HG03442 (cell line): ENCODE measurements at regions not wholly inside any gene's neighbourhood (a gene's known extent, or its start where the extent isn't known, plus 50 kb on each side); places are given as distances from the start of the nearest gene placed in this dataset.

Experiments used
- ATAC-seq: cut with Tn5 transposase; IDR thresholded peaks from one replicate; pipeline ENCODE4 v1.9.1; 2021; ENCODE audit warnings: mild to moderate bottlenecking, moderate library complexity; ENCODE audit not compliant: unreplicated experiment

- no peak for ATAC-seq
Measured at GRCh38 chr2:49262801-49263560, 108.7 kb upstream of the FSHR start.

DNA sequence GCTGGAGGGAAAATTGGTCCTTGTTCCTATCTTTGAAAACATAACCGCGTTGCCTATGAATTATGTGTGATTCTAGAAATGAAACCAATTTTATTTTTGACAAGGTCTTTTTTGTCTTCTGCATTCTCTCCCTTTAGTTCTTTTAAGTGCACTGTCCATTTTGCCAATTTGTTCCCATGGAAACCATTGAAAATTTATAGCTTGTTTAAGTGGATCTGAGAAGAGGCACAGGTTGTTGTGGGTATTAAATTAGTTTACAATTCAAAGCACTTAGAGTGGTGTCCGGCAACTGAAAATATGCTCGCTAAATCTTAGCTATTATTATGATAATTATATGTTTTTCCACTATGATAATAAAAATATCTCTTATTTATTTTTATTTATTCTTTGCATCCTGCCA, 107.5 kb upstream of the FSHR start:
- no peak for ATAC-seq

- no peak for ATAC-seq
Measured at GRCh38 chr2:49260979-49261538, 106.7 kb upstream of the FSHR start.

- no peak for ATAC-seq
Measured at GRCh38 chr2:49259926-49260325, 105.6 kb upstream of the FSHR start.

- no peak for ATAC-seq
Measured at GRCh38 chr2:49255409-49255971, 101.2 kb upstream of the FSHR start.

- no peak for ATAC-seq
Measured at GRCh38 chr2:49254401-49254800, 100.1 kb upstream of the FSHR start.

GRCh38 chr2:49251766-49252165, 97.5 kb upstream of the FSHR start:
- no peak for ATAC-seq

- ATAC-seq = no peak
Measured at GRCh38 chr2:49251251-49251650, 96.9 kb upstream of the FSHR start.

DNA sequence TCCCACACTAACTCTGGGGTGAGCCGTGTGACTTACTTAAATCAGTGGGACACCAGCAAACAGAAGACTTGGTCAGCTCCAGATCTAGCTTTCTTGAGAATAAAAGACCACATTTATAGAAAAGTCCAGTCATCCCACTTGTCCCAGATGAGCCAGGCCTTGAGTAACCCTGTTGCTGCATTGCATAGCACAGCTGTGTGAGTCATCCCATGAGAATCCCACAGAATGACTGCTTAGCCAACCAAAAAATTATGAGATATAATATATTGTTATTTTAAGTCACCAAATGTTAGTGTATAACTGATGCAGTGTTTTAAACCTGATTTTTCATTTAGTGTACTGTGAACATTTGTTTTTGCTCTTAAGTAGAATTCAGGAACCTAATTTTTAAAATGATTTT, 94.2 kb upstream of the FSHR start:
- ATAC-seq = no peak

GRCh38 chr2:49241991-49242390, 87.7 kb upstream of the FSHR start:
- ATAC-seq = no peak

GRCh38 chr2:49241501-49241900, 87.2 kb upstream of the FSHR start:
- ATAC-seq = no peak

DNA sequence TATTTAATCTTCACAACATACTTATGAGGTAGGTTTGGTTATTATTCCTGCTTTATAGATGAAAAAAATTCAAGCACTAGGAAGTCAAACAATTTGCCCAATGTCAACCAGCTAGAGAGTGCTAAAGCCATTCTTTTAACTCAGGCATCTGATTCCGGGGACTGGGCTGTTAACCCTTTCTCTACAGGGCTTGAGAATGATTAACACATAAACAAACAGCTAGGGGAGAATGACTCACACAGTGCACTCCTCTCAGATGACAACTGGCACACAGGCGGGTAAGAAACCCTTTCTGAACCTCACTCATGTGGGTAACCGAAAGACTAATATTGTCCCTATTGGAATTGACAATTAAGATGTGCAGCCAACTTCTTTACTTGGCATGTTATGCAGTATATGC, 86.3 kb upstream of the FSHR start:
- no peak for ATAC-seq

GRCh38 chr2:49238604-49238960, 84.3 kb upstream of the FSHR start:
- ATAC-seq = no peak

- ATAC-seq = no peak
Measured at GRCh38 chr2:49237867-49238603, 83.7 kb upstream of the FSHR start.

GRCh38 chr2:49236316-49236715, 82.0 kb upstream of the FSHR start:
- no peak for ATAC-seq

- ATAC-seq = no peak
Measured at GRCh38 chr2:49226360-49226759, 72.0 kb upstream of the FSHR start.

DNA sequence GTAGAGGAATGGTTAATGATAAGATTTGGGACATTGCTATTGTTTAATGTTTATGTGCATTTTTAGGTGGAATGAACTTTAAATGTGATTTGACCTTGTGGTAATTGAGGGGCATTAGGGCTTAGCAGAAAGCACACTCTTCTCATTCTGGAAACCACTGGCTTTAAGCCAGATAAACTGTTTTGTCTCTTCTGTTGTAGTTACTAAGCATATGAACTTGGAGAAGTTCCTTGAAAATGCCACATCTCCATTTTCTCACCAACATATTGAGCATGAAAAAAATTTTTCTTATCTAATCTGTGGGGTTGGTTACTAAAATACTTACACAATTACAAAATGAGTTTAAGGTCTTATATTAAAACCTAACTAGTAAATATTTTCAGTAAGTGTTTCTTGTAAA, 70.8 kb upstream of the FSHR start:
- no peak for ATAC-seq

DNA sequence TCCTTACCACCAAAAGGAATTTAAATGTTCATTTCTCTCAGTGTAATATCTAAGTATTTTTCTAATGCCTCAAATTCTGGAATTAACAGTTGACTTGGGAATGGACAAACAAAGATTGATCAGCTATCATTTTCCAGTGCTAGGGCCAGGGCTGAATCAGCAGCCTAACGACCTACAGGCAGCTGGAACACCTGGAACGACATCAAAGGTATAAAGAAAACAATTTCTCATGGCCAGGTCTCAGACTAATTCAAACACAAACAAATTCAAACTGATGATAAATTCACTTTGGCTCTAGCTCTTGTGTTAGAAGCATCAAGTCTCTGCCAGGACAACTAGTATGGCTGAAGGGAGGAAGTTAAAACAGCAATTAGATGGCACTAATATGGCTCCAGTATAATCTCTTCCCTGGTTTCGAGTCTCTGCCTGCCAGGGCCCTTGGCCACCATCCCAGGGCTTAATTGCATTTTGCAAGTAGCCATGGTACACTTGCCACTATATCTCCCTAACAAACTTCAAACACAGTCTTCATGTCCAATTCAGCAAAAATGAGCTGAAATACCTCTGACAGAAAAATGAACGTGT, 70.2 kb upstream of the FSHR start:
- ATAC-seq = no peak

GRCh38 chr2:49222975-49223528, 68.7 kb upstream of the FSHR start:
- no peak for ATAC-seq

DNA sequence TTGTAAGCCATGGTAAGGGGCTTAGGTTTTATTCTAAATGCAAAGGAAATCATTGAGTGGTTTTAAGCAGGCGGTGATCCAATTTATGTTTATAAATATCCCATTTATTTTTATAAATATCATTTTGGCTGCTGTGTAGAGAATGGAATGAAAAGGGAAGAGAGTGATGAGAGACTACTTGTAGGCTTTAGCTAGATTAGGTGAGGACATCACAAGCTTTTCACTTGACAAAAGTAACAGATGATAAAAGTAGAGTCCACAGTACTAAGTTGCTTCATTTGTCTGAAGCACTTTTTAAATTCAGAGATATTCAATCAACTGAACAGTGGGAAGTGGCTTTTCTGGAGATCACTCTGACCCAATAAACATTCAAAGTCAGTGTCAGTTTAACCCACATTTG, 65.4 kb upstream of the FSHR start:
- no peak for ATAC-seq

GRCh38 chr2:49210191-49210590, 55.9 kb upstream of the FSHR start:
- ATAC-seq = no peak
